ENCODE measurements at regions not wholly inside any gene's neighbourhood (a gene's known extent, or its start where the extent isn't known, plus 50 kb on each side); places are given as distances from the start of the nearest gene placed in this dataset.

DNA sequence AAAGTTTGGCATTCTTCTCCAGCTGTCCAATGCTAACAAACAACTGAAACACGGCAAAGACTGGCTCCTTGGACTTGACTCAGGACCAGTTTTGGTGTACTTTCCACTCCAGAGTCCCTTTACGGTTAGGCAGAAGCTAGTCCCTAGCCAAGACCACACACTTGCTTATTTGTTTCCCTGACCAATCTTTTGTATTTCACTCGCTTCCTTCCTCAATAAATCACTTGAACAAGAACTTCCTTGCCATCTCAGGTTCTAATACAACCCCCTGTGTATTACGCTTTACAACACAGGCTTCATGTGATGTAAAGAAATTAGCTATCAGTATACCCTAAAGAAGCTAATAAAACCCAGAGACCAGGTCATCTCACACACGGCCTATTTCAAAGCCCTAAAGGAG lies 947.5 kb upstream of the CTNND2 start:
- H3K27me3 Mint-ChIP-seq = no peaks in the 10 kb centered on the region
- no peaks in the 10 kb centered on the region for H3K36me3 Mint-ChIP-seq (ENCODE audit: low read depth)
- intact Hi-C loops (cut with micrococcal nuclease) = no loop called here
- no peaks in the 10 kb centered on the region for H3K4me1 Mint-ChIP-seq (ENCODE audit: low read depth)
- H3K27ac Mint-ChIP-seq = no peak overlapping the region
- no peak overlapping the region for H3K4me3 Mint-ChIP-seq
- peaks cover 28% of the 10 kb centered on the region for H3K9me3 Mint-ChIP-seq

DNA sequence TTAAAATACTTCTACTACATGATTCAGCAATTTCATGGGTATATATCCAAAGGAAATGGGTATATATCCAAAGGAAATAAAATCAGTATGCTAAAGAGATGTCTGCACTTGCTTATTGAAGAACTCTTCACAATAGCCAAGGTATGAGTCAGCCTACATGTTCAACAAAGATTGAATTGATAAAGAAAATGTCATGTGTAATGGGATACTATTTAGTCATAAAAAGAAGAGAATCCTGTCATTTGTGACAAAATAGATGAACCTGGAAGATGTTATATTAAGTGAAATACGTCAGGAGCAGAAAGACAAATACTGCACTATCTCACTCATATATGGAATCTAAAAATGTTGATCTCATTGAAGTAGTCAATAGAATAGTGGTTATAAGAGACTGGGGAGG lies 944.5 kb upstream of the CTNND2 start:
- Mint-ChIP-seq H3K27ac (no peak overlapping the region), H3K4me3 (no peak overlapping the region), H3K36me3 (ENCODE audit: low read depth) (no peaks in the 10 kb centered on the region), H3K4me1 (ENCODE audit: low read depth) (no peaks in the 10 kb centered on the region), H3K27me3 (no peaks in the 10 kb centered on the region), H3K9me3 (peaks cover 33% of the 10 kb centered on the region)
- intact Hi-C loops (cut with micrococcal nuclease) = no loop called here

DNA sequence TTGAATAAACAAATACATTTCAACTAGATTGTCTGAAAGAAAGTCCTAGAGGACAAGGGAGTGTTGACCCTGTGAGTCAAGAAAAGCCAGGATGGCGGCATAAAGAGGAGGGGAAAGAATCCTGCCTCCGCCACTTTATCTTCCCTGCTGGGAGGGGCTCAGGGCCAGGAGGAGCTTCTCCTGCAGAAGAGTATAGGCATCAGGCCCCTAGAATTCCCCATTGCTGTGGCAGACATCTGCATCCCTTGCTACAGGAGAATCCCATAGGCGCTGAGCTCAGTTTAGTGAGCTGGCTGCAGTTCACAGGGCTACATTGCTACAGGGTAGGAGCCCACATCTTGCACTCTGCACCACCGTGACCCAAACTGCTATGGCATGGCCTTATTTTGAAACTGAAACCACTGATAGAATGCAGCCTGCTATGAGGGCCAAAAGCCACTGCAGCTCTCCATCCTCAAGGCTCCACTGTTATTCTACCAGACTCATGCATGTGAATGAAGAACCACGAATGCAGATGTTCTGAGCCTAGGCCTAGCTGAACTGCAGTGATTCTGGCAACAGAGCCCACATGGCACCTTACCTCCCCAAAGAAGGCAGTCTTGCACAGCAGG lies 941.4 kb upstream of the CTNND2 start:
- Mint-ChIP-seq H3K27me3 (no peaks in the 10 kb centered on the region), H3K9me3 (peaks cover 32% of the 10 kb centered on the region), H3K36me3 (ENCODE audit: low read depth) (no peaks in the 10 kb centered on the region), H3K4me3 (no peak overlapping the region), H3K27ac (no peak overlapping the region), H3K4me1 (ENCODE audit: low read depth) (no peaks in the 10 kb centered on the region)
- intact Hi-C loops (cut with micrococcal nuclease) = no loop called here

DNA sequence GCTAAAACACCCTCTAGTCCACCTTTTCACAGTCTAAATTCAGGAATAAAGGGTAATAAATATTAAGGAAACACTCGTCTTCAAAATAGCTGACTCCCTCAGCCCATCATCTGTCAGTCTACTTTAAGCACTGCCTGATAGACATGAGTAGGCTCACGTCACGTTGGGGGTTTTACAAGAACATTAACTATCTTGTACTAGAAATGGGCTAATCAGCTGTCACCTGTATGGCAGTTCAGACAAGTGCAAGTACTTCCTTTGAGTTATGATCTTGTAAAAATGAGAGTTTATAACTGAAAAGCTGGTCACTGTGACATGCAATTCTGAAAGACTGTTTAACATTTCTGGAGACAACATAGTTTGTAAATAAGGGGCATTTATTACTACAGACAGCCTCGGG lies 936.7 kb upstream of the CTNND2 start:
- H3K27me3 Mint-ChIP-seq = no peaks in the 10 kb centered on the region
- H3K4me3 Mint-ChIP-seq = no peak overlapping the region
- H3K9me3 Mint-ChIP-seq = peaks cover 43% of the 10 kb centered on the region
- H3K27ac Mint-ChIP-seq = no peak overlapping the region
- H3K36me3 Mint-ChIP-seq (ENCODE audit: low read depth) = no peaks in the 10 kb centered on the region
- intact Hi-C loops (cut with micrococcal nuclease) = no loop called here
- H3K4me1 Mint-ChIP-seq (ENCODE audit: low read depth) = no peaks in the 10 kb centered on the region

DNA sequence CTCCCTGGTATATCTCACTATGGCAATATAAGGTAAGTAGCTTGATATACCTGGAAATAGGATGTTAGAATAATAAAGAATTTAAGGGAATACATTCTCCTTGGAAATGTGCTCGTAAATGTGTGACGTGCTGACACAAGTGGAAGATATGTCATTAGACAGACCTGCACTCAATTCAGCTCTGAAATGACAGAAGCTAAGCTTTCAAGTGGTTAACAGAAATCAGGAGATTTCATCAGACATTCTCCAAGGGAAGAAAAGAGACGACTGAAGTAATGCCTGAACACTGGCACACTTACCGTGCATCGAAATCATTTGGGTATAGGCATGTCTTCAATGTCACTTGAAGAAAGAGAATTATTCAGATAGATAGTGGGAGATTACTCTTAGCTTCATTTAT lies 933.3 kb upstream of the CTNND2 start:
- Mint-ChIP-seq H3K27me3 (no peaks in the 10 kb centered on the region), H3K9me3 (peaks cover 53% of the 10 kb centered on the region), H3K27ac (no peak overlapping the region), H3K36me3 (ENCODE audit: low read depth) (no peaks in the 10 kb centered on the region), H3K4me3 (no peak overlapping the region), H3K4me1 (ENCODE audit: low read depth) (no peaks in the 10 kb centered on the region)
- intact Hi-C loops (cut with micrococcal nuclease) = no loop called here

DNA sequence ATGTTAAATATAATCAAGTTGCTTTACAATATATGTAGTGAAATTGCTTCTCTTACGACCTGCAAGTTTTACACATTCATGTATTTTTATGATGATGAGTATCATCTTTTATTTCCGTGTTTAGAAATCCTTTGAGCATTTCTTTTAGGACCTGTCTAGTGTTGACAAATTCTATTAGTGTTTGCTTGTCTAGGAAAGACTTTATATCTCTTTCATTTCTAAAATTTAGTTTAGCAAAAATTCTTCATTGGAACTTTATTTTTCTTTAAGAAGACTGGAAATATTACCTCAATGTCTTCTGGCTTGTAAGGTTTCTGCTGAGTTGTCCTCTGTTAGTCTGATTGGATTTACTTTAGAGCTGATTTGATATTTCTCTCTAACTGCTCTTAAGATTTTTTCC lies 920.9 kb upstream of the CTNND2 start:
- Mint-ChIP-seq H3K4me1 (ENCODE audit: low read depth) (no peaks in the 10 kb centered on the region), H3K9me3 (peaks cover 48% of the 10 kb centered on the region), H3K4me3 (no peak overlapping the region), H3K27me3 (no peaks in the 10 kb centered on the region), H3K36me3 (ENCODE audit: low read depth) (no peaks in the 10 kb centered on the region), H3K27ac (no peak overlapping the region)
- intact Hi-C loops (cut with micrococcal nuclease) = no loop called here

DNA sequence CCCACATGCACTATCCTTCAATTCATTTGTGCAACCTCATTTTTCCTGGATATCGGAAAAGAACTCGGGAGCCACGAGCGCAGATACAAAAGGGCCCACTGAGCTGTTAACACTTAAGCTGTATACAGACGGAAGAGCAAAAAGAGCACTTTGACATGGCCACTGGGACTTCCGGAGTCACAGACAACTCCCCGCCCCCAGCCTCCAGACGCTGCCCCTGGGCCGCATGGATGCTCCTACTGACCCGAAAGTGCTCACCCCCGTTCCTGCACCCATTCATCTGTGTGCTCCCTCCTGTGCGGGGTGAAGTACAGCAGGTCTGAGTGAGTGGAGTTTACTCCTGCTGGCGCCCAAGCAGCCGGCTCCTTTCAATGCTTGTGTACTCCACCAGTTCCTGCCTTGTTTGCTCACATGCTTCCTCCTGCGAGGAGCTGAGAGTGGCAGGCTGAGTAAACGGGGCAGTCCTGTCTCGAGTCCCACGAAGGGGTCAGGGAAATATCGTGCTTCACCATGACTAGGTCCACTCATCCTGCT lies 901.0 kb upstream of the CTNND2 start:
- Mint-ChIP-seq H3K36me3 (ENCODE audit: low read depth) (no peaks in the 10 kb centered on the region), H3K9me3 (peaks cover 18% of the 10 kb centered on the region), H3K27ac (no peak overlapping the region), H3K4me3 (no peak overlapping the region), H3K27me3 (no peaks in the 10 kb centered on the region), H3K4me1 (ENCODE audit: low read depth) (no peaks in the 10 kb centered on the region)
- intact Hi-C loops (cut with micrococcal nuclease) = no loop called here

DNA sequence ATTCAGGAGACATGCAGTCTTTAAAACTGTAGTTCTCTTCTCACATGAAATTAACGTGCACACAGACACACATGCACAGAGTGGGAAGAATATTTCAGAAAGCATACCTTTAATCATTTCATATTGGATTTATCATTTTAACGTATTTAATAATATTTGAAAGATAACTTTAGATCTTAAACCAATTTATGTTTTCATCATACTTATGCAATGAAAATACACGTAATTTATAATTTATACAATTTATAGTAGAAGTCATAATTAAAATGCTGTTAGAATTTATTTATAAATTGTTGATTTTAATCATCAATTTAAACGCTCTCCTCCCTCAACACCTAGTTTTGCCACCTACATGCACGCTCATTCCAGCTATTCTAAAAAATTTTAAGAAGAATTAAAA lies 894.9 kb upstream of the CTNND2 start:
- peaks cover 41% of the 10 kb centered on the region for H3K9me3 Mint-ChIP-seq
- H3K27me3 Mint-ChIP-seq = no peaks in the 10 kb centered on the region
- no peak overlapping the region for H3K27ac Mint-ChIP-seq
- intact Hi-C loops (cut with micrococcal nuclease) = no loop called here
- no peaks in the 10 kb centered on the region for H3K36me3 Mint-ChIP-seq (ENCODE audit: low read depth)
- H3K4me1 Mint-ChIP-seq (ENCODE audit: low read depth) = no peaks in the 10 kb centered on the region
- H3K4me3 Mint-ChIP-seq = no peak overlapping the region

DNA sequence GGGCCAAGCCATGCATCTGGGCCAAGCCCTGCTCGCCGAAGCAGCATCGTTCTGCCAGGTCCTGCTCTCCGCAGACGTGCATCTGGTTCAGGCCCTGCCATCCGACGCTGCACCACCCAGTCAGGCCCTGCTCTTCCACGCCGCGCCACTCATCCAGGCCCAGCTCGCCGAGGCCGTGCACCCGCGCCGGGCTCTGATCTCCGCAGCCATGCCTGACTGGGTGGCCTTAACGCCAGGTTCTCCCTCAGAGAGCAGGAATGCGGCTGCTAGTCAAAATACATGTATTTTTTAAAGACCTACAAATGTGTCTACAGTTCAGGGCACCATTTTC lies 891.1 kb upstream of the CTNND2 start:
- H3K27ac Mint-ChIP-seq = no peak overlapping the region
- no peaks in the 10 kb centered on the region for H3K36me3 Mint-ChIP-seq (ENCODE audit: low read depth)
- intact Hi-C loops (cut with micrococcal nuclease) = no loop called here
- H3K9me3 Mint-ChIP-seq = peaks cover 53% of the 10 kb centered on the region
- no peaks in the 10 kb centered on the region for H3K4me1 Mint-ChIP-seq (ENCODE audit: low read depth)
- H3K4me3 Mint-ChIP-seq = no peak overlapping the region
- H3K27me3 Mint-ChIP-seq = no peaks in the 10 kb centered on the region

DNA sequence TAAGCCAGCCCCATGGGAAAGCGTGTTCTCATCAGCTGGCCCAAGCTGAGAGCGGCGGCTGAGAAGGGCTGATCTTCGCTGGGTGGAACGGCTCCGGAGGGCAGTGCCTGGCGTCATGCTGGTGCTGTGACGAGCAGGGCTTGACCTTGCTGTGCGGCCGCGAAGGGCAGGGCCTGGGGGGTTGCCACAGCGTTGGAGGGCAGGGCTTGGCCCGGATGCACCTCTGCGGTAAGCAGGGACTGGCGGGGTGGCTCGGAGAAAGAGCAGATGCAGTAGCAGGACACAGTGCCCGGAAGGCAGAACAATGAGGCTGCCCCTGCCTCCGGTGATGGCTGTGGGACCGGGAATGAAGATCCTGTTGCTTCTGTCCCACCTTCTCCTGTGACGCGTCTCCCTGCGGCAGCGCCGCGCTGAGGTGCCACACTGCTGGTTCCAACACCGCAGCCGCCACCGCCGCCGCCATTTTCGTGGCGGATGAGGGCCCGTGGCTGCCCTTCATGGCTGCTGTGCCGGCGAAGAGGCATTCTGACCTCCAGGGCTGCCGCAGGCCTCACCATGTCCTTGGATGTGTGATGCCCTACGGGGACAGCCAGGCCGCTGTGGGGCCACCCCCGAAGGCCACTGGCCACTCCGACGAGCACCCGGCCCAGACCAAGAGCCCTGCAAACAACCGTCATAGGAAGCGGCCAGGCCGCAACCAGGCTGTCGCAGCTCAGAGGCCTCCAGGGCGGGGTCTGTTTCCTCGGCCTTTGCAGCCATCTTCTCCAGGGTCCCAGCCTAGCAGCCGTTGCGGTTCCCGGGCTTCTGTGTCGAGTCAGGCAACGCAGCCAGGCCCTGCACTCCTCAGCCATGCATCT lies 890.5 kb upstream of the CTNND2 start:
- intact Hi-C loops (cut with micrococcal nuclease) = no loop called here
- Mint-ChIP-seq H3K4me3 (no peak overlapping the region), H3K9me3 (peaks cover 59% of the 10 kb centered on the region), H3K27ac (no peak overlapping the region), H3K36me3 (ENCODE audit: low read depth) (no peaks in the 10 kb centered on the region), H3K27me3 (no peaks in the 10 kb centered on the region), H3K4me1 (ENCODE audit: low read depth) (no peaks in the 10 kb centered on the region)

DNA sequence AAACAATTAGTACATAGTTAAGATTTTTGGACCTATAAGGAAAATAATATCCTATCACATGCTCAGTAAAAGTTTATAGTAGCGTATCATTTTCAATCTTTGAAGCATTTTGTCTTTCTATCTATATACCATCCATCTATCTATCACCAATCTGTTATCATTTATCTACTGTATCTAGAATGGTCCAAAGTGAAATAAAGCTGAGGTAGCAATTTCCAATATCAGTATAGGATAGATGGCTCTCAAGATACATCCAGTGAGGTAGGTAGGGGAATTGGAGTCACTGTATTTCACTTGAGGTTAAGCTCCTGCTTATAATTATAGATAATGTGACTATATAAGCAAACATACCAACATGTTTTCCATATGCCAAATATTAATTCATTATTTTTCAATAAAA lies 889.1 kb upstream of the CTNND2 start:
- Mint-ChIP-seq H3K9me3 (peaks cover 62% of the 10 kb centered on the region), H3K27me3 (no peaks in the 10 kb centered on the region), H3K27ac (no peak overlapping the region), H3K4me1 (ENCODE audit: low read depth) (no peaks in the 10 kb centered on the region), H3K4me3 (no peak overlapping the region), H3K36me3 (ENCODE audit: low read depth) (no peaks in the 10 kb centered on the region)
- intact Hi-C loops (cut with micrococcal nuclease) = no loop called here

DNA sequence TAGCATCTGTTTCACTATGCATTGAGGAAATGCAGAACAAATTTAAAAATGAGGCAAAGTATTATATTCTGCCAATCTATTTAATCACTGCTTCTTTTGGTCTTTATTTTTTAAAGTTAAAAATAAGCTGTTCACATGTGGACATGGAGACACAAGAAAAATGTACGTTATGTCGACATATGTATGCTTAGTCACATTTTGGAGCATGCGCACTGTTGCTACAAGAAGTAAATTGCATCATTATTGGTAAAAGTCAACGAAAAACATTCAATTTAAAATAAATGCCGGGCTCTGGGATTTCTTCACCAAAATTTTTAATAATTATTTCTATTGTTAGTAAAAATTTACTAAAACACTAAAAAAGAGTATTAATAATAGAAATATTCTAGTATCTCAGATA lies 876.3 kb upstream of the CTNND2 start:
- H3K27ac Mint-ChIP-seq = no peak overlapping the region
- intact Hi-C loops (cut with micrococcal nuclease) = no loop called here
- H3K4me1 Mint-ChIP-seq (ENCODE audit: low read depth) = no peaks in the 10 kb centered on the region
- H3K27me3 Mint-ChIP-seq = no peaks in the 10 kb centered on the region
- H3K36me3 Mint-ChIP-seq (ENCODE audit: low read depth) = no peaks in the 10 kb centered on the region
- peaks cover 9% of the 10 kb centered on the region for H3K9me3 Mint-ChIP-seq
- H3K4me3 Mint-ChIP-seq = no peak overlapping the region

DNA sequence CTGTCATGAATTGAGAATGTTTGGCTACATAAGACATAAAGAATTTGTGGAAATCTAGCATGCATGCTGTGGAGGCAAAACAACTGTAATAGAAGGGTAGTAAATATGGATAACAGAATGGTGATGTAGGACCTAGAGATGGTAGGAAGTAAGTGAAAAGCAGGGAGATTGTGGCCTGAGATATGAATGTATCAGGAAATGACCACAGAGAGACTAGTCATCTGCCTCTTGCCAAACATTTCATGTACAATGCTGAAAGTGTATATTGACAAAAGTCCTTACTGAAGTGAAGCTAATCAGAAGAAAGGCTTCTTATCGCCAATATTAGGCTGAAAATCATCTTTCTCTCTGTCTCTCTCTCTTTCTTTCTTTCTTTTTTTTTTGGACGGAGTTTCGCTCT lies 873.1 kb upstream of the CTNND2 start:
- H3K27me3 Mint-ChIP-seq = no peaks in the 10 kb centered on the region
- H3K27ac Mint-ChIP-seq = no peak overlapping the region
- intact Hi-C loops (cut with micrococcal nuclease) = no loop called here
- H3K4me1 Mint-ChIP-seq (ENCODE audit: low read depth) = no peaks in the 10 kb centered on the region
- no peaks in the 10 kb centered on the region for H3K36me3 Mint-ChIP-seq (ENCODE audit: low read depth)
- H3K9me3 Mint-ChIP-seq = peaks cover 20% of the 10 kb centered on the region
- no peak overlapping the region for H3K4me3 Mint-ChIP-seq

DNA sequence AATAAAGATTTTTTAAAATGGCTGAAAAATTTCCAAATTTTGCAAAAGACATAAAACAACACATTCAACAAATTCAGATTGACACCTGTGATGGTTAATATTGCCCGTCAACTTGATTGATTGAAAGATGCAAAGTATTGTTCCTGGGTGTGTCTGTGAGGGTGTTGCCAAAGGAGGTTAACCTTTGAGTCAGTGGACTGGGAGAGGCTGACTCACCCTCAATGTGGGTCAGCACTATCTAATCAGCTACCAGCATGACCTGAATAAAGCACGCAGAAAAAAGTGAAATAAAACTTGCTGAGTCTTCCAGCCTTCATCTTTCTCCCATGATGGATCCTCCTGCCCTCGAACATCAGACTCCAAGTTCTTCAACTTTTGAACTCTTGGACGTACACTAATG lies 868.0 kb upstream of the CTNND2 start:
- H3K9me3 Mint-ChIP-seq = peaks cover 11% of the 10 kb centered on the region
- H3K4me1 Mint-ChIP-seq (ENCODE audit: low read depth) = no peaks in the 10 kb centered on the region
- no peak overlapping the region for H3K4me3 Mint-ChIP-seq
- no peaks in the 10 kb centered on the region for H3K27me3 Mint-ChIP-seq
- no peak overlapping the region for H3K27ac Mint-ChIP-seq
- H3K36me3 Mint-ChIP-seq (ENCODE audit: low read depth) = no peaks in the 10 kb centered on the region
- intact Hi-C loops (cut with micrococcal nuclease) = no loop called here

DNA sequence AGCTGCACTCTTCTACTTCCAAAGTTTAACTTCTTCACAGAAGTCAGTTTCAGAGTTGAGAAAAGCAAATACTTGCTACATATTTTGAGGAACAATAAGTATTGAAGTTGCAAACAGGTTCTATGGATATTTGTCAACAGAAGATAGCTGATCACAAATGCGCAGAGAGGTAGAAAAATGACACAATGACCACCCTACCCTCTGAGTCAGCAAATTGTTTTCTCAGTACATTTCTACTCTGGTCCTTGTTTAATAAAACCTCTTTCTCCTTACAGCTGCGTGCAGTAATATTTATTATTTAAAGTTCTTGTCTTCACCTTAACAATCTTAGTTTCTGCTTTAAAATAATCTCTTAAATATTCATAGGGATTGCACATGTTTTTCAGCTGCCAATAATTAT lies 855.1 kb upstream of the CTNND2 start:
- no peak overlapping the region for H3K4me3 Mint-ChIP-seq
- H3K27me3 Mint-ChIP-seq = no peaks in the 10 kb centered on the region
- H3K9me3 Mint-ChIP-seq = peaks cover 9% of the 10 kb centered on the region
- intact Hi-C loops (cut with micrococcal nuclease) = no loop called here
- no peaks in the 10 kb centered on the region for H3K4me1 Mint-ChIP-seq (ENCODE audit: low read depth)
- H3K36me3 Mint-ChIP-seq (ENCODE audit: low read depth) = no peaks in the 10 kb centered on the region
- no peak overlapping the region for H3K27ac Mint-ChIP-seq
